SW480 (cell line): ENCODE measurements at regions not wholly inside any gene's neighbourhood (a gene's known extent, or its start where the extent isn't known, plus 50 kb on each side); places are given as distances from the start of the nearest gene placed in this dataset.

Experiments used
- DNase-seq: peaks from one replicate; pipeline ENCODE4 v3.0.0-alpha.2; 2016; ENCODE audit warnings: low spot score

- DNase-seq: no peak
These were observed 187.9 kb upstream of the LYSMD4 start for GRCh38 chr15:99921101-99921500.

- DNase-seq: no peak
These were observed 184.8 kb upstream of the LYSMD4 start for GRCh38 chr15:99918072-99918471.

- DNase-seq: no peak
These were observed 184.0 kb upstream of the LYSMD4 start for GRCh38 chr15:99917252-99917651.

GRCh38 chr15:99916668-99917223 lies 183.5 kb upstream of the LYSMD4 start:
- DNase-seq: no peak

- DNase-seq: no peak
These were observed 181.5 kb upstream of the LYSMD4 start for GRCh38 chr15:99914723-99915122.

- DNase-seq: no peak
These were observed 178.6 kb upstream of the LYSMD4 start for GRCh38 chr15:99911816-99912215.

- DNase-seq: no peak
These were observed 176.5 kb upstream of the LYSMD4 start for GRCh38 chr15:99909592-99910295.

GRCh38 chr15:99907698-99908097 lies 174.5 kb upstream of the LYSMD4 start:
- DNase-seq: no peak

- no peak for DNase-seq
These were observed 173.6 kb upstream of the LYSMD4 start for GRCh38 chr15:99906793-99907192.

- DNase-seq: no peak
These were observed 173.1 kb upstream of the LYSMD4 start for GRCh38 chr15:99906311-99906710.

GRCh38 chr15:99902248-99902928 lies 169.2 kb upstream of the LYSMD4 start:
- DNase-seq: no peak

- DNase-seq: no peak
These were observed 162.7 kb upstream of the LYSMD4 start for GRCh38 chr15:99895956-99896311.

- DNase-seq: no peak
These were observed 162.1 kb upstream of the LYSMD4 start for GRCh38 chr15:99895189-99895955.

- DNase-seq: no peak
These were observed 145.6 kb upstream of the LYSMD4 start for GRCh38 chr15:99878835-99879234.

GRCh38 chr15:99873451-99873850 lies 140.2 kb upstream of the LYSMD4 start:
- no peak for DNase-seq

GRCh38 chr15:99863550-99864198 lies 130.4 kb upstream of the LYSMD4 start:
- peak; percentile 2 for DNase-seq

GRCh38 chr15:99857836-99858235 lies 124.6 kb upstream of the LYSMD4 start:
- DNase-seq: no peak

- DNase-seq: no peak
These were observed 117.3 kb upstream of the LYSMD4 start for GRCh38 chr15:99850517-99850916.

- no peak for DNase-seq
These were observed 111.8 kb upstream of the LYSMD4 start for GRCh38 chr15:99845009-99845408.

GRCh38 chr15:99844150-99844549 lies 110.9 kb upstream of the LYSMD4 start:
- no peak for DNase-seq

GRCh38 chr15:99842071-99842470 lies 108.8 kb upstream of the LYSMD4 start:
- DNase-seq: no peak

GRCh38 chr15:99826157-99826780 lies 93.0 kb upstream of the LYSMD4 start:
- no peak for DNase-seq
